ENCODE measurements at regions not wholly inside any gene's neighbourhood (a gene's known extent, or its start where the extent isn't known, plus 50 kb on each side); places are given as distances from the start of the nearest gene placed in this dataset.

DNA sequence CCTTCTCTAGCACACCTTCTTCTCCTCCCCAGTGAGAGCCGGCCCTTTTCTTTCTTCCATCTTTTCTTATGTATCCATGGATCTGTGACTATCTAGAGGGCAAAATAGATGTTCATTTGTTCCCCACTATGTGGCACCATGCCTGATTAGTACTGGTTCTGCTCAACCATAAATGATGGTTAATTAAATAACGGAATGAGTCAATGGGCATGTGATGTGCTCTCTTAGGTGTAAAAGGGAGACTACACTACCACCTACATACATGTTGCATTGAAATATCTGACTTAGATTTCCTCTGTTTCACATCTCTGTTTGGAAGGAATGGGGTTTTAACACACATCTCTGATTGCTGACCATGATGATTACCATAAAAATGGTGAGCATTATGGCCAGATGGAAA is 116.5 kb downstream of the BTG1 start:
- TF ChIP-seq, protein P1, sequence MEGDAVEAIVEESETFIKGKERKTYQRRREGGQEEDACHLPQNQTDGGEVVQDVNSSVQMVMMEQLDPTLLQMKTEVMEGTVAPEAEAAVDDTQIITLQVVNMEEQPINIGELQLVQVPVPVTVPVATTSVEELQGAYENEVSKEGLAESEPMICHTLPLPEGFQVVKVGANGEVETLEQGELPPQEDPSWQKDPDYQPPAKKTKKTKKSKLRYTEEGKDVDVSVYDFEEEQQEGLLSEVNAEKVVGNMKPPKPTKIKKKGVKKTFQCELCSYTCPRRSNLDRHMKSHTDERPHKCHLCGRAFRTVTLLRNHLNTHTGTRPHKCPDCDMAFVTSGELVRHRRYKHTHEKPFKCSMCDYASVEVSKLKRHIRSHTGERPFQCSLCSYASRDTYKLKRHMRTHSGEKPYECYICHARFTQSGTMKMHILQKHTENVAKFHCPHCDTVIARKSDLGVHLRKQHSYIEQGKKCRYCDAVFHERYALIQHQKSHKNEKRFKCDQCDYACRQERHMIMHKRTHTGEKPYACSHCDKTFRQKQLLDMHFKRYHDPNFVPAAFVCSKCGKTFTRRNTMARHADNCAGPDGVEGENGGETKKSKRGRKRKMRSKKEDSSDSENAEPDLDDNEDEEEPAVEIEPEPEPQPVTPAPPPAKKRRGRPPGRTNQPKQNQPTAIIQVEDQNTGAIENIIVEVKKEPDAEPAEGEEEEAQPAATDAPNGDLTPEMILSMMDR (IDR thresholded peaks at IDR 0.05; ENCODE audit: poor library complexity) = no peak
- no peak for TF ChIP-seq EZH2phosphoT487 (IDR thresholded peaks at IDR 0.05; ENCODE audit: low read depth, severe bottlenecking, unreplicated experiment)

Measured in hepatocyte (in vitro differentiated cells).